ENCODE measurements at regions not wholly inside any gene's neighbourhood (a gene's known extent, or its start where the extent isn't known, plus 50 kb on each side); places are given as distances from the start of the nearest gene placed in this dataset.

GRCh38 chrX:118216509-118216908 is 99.9 kb upstream of the KLHL13 start:
- TF ChIP-seq EZH2 (IDR thresholded peaks at IDR 0.05; ENCODE audit: borderline replicate concordance, low read length) (no peak), CTCF (conservative IDR thresholded peaks at IDR 0.05 in 1 of 2, IDR thresholded peaks at IDR 0.05 in 1 of 2; ENCODE audit: extremely low read depth in 1 of 2, insufficient read depth in 1 of 2, low read depth in 1 of 2, low read length in 2 of 2) (no peak)
